ENCODE measurements at regions not wholly inside any gene's neighbourhood (a gene's known extent, or its start where the extent isn't known, plus 50 kb on each side); places are given as distances from the start of the nearest gene placed in this dataset.

GRCh38 chr9:86545090-86545489, 190.9 kb upstream of the TUT7 start:
- TF ChIP-seq, protein P1, sequence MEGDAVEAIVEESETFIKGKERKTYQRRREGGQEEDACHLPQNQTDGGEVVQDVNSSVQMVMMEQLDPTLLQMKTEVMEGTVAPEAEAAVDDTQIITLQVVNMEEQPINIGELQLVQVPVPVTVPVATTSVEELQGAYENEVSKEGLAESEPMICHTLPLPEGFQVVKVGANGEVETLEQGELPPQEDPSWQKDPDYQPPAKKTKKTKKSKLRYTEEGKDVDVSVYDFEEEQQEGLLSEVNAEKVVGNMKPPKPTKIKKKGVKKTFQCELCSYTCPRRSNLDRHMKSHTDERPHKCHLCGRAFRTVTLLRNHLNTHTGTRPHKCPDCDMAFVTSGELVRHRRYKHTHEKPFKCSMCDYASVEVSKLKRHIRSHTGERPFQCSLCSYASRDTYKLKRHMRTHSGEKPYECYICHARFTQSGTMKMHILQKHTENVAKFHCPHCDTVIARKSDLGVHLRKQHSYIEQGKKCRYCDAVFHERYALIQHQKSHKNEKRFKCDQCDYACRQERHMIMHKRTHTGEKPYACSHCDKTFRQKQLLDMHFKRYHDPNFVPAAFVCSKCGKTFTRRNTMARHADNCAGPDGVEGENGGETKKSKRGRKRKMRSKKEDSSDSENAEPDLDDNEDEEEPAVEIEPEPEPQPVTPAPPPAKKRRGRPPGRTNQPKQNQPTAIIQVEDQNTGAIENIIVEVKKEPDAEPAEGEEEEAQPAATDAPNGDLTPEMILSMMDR (conservative IDR thresholded peaks at IDR 0.05): no peak
- no peak for TF ChIP-seq ZFX (IDR thresholded peaks at IDR 0.05)
